ENCODE measurements at regions not wholly inside any gene's neighbourhood (a gene's known extent, or its start where the extent isn't known, plus 50 kb on each side); places are given as distances from the start of the nearest gene placed in this dataset.
"Not testable (repeated sequence)": the region's sequence is repeated elsewhere in the genome, so short reads cannot be mapped to it uniquely, and the experiment has no call there.

DNA sequence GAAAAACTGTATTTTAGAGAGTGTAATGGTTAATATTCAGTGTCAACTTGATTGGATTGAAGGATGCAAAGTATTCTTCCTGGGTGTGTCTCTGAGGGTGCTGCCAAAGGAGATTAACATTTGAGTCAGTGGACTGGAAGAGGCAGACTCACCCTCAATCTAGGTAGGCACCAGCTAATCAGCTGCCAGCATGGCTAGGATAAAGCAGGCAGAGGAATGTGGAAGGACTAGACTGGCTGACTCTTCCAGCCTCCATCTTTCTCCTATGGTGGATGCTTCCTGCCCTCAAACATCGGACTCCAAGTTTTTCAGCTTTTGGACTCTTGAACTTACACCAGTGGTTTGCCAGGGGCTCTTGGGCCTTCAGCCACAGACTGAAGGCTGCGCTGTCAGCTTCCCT lies 740.3 kb downstream of the RNF144A start:
- DNase-seq: not testable (repeated sequence)

DNA sequence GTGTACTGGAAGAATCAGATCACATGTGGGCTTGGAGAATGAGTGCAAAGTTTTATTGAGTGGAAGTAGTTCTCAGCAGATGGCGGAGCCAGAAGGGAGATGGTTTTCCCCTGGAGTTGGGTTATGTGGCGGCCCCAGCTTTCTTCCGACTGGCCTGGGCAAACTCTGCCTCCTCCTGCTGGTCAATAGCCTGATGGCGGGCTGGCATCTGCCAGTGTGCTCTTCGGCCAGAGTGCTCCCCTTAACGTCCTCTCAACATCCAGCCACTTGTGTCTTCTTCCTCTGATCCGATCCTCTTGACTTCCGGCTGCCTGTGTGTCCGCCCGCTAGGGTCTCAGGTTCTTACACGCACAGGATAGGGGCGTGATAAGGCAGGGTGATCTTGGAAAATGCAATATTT lies 741.3 kb downstream of the RNF144A start:
- DNase-seq: no peak

DNA sequence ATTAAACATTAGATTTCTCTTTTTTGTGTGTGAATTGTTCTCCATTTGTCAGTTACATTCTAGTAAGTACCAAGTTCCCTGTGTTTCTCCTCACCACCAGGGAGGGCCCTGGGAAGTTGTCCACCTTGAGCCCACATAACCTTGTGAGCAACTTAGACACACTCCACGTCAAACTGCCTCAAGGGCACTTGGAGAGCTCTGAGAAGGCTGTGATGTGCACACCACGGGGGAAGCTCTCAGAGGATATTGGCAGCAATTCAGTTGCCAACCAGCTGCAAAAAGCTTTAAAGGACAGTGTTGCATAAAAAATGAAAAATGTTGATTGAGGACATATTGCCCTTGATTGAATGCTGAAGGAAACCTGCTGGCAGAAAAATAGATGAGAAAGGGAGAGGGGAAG lies 743.6 kb downstream of the RNF144A start:
- DNase-seq: no peak

DNA sequence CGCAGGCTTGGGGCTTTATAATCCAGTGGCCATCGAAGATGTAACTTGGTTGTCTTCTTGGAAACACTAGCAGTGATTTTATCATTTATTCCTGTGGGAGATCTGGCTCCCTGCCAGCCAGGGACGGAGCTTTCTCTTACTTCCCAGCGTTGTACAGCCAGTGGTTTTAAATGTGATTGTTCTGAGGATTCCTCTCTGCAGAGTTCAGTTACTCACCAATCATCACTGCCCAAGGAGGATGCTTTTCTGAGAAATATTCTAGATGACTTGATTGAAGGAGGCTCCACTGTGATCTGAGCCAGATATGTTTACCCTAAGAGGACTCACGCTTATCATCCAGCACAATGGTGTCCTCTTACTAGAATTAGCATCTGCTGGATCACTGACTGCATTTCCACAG lies 744.3 kb downstream of the RNF144A start:
- no peak for DNase-seq

DNA sequence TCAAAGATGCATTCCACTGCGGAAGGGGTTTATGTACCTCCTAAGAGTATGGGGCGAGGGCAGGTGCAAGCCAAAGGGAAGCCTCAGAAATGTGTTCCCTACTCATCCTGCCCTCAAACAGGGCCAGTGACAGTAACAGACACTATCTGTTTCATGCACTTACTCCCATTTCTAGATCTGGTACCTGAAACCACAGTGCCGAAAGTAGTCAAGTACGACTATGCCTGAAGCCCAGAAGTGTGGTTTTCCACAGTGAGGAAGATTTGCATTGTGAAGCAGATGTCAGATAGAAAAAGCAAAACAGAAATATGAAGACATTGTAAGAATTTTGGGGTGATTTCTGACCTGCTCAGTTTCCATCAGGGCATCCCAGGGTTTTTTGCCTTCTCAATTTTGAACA lies 748.7 kb downstream of the RNF144A start:
- no peak for DNase-seq

DNA sequence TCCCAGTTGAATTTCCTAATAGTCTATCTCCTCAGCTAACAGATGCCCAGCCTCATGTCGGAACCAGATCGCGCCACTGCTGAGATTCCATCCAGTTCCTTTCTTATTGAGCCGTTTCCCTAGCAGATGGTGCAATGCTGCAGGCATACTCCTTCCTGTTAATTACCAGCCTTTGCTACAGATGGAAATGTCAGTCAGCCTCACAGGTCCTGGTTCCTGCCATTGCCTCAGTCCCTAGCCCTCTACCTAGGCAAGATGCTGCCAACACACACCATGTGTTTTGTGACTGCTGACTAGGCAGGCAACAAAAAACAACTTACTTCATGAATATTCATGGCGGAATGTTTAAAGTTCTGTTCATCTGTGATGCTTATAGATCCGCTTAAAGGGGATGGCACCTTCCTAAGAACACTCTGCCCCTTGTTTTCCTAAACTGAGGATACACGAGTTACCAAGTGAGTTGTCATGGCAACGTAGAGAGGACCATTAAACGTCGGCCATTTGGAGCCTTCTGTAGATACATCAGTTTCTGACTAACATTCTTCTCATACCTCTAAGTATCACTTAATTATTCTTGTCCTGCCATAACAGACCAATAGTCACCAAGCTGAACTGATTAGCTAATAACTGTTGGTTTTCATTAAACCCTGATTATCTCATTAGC lies 749.5 kb downstream of the RNF144A start:
- DNase-seq: no peak

DNA sequence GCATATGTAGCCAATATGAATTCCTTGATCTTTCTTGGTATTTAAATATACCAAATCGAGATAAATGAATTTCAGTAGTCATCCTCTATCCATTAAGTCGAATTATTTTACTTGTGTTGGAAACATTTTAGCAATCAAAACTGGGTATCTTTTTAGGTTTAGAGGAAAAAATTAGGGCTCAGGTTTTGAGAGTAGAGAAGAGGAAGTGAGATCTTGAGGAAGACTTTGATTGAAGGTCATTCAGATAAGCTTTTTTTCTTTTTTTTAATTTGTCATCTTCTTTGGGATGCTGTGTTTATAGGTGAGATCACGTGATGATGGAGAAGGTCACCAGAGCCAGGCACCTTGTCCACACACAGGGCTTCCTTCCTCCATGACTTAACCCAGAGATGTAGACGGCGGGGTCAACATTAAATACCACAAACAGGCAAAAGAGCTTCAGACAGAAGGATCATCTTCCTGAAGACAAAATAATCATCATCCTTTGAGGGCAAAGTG lies 750.1 kb downstream of the RNF144A start:
- DNase-seq: no peak

DNA sequence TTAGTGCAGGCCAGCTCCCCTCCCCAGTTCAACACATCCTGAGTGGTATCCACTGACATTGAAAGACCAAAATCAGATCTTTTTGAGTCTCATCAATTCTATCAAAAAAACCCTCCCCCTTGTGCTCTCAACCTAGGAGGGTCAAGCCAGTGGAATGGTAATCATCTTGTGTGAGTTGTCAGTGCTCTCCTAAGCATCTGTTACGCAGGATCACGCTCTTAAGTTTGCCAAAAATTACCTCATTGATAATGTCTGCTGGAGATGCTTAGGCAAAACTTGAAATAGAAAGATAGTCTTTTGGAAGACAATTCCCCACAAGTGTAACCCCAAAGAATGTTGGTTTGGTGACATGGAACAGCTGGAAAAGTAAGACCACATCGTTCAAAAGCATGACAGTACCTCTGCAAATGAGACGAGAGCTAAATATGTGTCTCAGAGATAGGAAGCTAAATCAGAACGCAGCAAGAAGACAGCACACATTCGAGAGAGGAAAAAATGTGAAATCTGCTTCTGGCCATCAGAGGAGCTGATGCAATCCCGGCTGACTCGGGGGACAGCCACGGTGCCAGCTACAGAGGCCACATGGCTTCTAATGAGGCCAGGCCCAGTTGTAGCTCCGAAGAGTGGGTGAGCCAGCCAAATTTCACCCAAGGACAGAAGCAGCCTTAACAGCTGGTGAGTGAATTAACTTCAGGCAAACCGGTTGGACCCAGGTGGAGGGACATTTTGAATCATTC lies 753.9 kb downstream of the RNF144A start:
- DNase-seq: no peak

DNA sequence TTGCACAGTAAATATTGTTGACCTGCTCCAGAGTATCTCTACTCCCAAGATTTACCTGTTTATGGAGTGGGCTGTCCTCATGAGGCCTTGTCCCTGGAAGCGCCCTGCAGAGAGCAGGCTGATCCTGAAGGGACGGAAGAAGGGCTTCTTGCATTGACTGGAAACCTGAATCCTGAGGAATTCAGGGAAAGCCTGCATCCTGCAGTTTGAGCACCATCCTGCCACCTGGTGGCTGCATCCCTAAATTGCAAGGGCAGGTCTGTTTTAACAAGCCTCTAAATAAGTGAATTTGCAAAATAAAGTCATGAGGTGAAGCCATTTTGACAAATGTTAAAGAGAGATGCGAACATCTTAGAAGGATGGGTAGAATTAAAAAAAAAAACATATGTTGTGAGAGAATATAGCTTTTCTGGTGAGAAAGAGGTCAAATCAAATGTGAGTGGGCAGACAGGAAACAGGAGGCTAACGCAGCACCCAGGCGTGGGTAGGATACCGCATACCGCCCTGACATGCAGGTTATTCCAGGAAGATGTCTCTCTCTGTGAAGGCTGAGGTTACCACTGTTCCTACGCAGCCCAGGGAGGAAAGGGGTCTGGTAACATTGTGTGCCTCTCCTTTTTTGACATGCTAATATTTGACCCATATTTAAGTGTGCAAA lies 754.9 kb downstream of the RNF144A start:
- peak; percentile 41 for DNase-seq

DNA sequence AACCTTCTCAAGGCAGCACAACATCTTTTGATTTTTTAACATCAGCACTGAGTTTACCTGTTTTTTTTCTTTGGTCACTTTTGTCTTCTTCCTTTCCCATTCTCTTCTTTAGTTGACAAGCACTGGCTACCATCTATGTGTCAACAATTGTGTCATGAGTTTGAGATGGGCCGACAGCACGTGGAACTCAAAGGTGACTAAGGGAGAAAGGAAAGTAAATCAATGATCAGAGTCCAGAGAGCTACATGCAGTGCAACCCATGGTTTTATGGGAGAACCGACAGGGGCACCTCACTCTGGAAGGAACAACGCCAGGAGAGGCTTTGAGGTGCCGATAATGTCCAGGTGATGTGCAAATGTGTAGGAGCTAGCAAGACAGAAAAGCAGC lies 755.5 kb downstream of the RNF144A start:
- no peak for DNase-seq

DNA sequence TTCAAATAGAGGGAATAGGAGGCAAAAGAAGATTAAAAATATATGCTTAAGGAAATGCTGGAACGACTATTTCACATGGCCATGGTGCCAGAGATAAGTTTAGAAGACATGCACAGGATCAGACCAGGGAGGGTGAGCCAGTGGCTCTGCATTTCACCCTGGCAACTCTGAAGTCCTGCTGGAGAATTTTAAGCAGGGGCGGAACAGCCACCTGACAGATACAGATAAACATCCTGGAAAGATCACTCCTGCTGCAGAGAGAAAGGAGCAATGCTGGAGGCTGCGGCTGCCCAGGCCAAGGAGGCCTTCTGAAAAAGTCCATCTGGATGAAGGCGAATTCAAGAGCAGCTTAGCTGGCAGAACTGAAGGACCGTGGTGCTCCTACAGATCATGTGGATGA lies 755.9 kb downstream of the RNF144A start:
- no peak for DNase-seq

DNA sequence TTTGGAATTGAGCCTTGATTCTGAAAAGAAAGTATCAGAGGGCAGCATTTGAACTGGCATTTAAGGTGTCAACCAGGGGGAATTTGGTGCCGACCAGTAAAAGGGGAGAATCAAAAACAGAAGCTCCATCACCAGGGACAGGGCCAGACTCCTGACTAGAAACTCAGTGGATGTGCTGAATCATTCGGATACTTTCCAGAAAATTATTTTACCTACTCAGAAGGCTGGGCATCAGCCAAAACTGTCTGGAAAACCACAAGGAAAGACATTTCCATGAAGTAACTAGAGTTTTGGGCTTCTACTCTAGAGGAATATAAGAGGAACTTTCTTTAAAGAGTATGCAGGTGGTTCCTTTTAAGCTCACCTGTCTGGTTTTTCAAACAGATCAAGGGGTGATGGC lies 756.6 kb downstream of the RNF144A start:
- no peak for DNase-seq

DNA sequence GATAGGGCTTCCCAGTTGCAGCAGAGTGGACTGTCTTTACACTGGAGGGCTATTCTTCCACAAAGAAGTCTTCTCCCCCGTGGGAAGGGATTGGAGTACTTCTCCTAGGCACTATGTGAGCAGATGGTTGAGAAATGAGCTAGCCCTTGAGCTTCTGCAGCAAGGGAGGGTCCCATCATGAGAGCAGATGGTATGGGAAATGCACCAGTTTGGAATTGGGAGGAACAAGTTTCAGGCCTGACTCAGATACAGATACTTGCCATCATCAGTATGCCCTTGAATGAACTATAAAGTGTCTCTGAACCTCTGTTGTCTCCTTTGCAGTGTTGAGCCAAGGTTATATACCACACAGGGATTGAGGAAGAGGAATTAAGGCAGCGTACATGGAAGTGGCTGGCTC lies 757.4 kb downstream of the RNF144A start:
- DNase-seq: no peak

DNA sequence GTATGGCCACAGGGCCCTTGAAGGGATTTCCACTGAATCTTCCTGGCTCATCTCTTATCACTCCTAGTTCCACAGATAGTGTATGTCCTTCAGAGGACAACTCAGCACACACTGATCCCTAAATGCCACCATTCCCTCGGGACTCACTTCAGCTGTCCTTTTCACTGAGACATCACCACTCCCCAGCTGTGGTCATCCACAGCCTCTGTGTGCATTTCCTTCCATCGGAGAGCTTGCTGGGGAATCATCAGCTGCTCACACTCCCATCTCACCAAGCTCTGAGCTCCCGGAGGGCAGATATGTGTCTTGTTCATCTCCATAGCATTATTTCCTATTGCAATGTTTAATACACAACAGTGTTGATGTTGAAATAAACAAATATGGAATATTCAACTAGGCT lies 759.5 kb downstream of the RNF144A start:
- no peak for DNase-seq

DNA sequence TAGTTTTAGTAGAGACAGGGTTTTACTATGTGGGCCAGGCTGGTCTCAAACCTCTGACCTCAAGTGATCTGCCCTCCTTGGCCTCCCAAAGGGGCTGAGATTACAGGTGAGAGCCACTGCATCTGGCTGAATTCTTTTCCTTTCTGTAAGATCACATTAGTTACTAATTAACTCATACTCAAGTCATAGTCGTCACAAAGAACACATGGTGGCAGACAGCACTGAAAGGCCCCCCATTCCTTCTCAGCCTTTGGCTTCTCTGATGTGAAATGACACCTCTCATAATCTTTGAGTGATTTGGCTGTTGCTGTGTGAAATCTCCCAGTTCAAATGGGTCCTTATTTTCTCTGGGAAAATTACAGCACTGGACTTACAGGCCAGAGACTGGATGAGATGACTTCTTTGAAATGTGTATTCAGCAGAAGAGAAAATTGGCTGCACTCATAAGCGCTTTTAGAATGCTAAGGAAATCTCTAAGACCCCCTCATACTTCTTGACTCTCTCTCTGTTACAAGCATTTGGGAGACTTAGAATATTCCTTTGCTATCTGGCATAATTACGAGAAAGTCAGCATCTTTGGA lies 764.8 kb downstream of the RNF144A start:
- no peak for DNase-seq

DNA sequence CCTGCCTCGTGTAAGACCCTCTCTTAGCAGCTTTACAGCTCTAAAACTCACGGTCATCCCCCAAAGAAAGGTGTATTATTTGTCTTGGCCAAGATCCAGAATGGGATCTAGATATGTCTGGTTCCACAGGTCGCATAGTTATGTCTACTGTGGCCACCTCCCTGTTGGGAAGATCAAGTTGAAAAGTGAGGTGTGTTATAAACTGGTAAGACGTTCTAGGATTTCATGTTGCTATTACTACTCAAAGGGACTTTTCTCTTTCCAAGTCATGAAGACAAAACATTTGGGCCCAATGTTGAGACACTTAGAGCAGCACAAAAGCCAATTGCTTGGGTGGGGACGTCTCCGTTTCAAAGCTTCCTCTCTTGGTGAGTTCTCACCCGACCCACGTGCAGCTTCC lies 766.0 kb downstream of the RNF144A start:
- no peak for DNase-seq

DNA sequence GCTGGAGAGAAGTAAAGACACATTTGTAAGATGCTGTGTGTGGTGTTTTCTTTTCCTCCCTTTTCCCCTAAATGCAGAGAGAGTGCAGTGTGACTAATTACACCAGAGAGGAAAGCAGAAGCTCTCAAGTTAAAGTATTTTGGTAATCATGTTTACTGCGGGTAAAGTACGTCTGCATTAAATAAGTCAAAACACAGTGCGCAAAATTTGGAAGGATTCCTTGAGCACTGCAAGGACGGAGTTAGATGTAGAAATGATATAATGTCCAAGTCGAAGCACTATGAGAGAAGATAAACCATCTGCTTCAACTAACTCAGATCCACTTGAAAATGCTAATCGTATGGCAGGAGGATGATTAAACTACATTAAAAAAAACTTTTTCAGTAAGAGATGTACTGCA lies 766.5 kb downstream of the RNF144A start:
- no peak for DNase-seq

DNA sequence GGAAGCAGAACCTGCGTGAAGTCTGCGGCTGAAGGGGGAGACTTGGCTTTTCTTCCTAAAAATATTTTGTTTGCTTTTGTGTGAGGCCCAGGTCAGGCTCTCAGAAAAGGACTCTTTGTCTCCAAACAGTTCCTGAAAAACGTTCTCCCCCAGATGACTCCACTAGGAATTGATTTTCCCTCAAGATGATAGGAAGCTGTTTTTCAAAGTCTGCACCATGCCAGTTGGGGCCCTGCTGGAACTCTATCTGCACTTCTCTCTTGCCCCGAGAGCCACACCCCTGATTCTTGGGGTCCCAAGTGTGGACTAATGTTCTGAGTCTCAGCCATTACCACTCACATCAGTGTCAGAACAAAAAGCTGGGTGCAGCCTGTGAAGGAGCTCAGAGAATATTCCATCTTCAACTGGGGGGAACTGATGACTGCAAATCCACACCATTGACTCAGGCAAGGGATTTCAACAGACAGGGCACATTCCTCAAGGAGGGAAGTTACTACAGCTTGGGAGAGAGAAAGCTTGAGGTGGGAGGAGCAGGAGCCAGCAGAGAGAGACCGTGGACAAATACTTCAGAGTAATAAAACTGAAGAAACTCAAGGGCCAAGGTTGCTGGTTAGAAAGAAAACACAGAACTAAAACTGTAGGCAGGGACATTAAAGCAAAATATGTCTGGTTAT lies 768.3 kb downstream of the RNF144A start:
- no peak for DNase-seq

DNA sequence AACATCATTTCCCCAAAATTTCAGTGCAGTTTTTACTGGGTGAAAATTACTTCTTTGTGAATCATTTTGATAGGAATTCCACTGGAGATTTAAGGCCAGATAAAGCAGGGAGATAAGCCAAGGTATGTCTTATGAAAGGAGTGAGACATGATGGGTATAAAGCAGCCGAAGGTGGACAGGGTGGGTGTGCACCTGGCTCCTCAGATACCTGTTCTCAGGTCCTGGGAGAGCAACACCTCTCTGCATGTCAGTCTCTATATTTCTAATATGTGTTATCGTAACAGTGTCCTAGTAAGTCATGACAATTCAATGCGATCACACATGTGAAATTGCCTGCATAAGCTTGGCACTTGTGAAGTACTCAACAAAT lies 768.8 kb downstream of the RNF144A start:
- no peak for DNase-seq

DNA sequence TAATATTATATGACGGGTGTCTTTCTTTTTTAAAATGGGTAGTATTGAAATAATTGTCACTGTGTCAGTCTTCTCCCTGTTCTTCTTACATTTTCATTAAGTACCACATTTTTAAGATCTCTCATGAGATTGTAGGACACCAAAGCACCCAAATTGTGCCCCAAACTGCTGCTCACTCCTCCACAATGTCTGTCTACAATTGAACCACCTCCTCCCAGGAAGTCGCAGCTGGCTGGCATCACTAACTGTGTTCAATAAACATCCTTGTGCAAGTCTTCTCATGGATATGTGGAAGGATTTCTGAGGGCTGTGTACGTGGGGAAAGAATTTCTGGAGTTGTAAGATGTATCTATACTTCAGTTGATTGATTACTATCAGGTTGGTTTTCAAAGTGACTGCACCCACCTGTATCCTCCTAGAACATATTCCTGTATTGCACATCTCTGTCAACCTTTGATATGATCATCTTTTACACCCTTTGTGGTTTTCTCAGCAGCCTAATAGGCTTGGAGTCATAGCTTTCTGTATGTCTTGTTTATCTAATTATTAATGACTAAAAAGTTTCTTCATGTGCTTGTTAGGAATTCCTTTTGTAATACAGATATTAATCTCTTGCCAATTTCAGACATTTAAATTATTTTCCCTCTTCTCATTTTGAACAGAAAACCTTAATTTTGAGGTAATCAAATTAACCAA lies 774.9 kb downstream of the RNF144A start:
- DNase-seq: no peak

DNA sequence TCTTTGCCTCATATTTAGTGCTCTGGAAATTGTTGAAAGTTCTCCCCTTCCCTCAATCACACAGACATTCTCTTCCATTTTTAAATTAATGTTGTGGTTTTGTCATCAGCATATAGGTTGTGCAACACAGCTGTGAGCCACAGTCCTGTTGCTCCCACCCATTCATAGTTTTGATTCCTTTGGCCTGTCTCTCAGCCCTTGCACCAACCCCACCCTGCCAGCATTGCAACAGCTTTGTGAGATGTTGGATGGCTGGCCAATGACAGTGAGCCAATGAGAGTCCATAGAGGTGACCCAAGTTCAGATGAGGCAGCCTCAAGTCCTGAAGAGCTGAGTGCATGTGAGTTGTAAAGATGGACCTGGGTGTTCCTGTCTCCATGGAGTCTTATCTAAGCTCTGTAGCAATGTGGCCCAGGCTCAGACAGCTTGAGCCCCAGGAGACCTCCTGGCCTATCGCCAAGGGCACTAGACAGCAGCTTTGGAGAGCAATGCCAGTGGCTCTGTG lies 775.5 kb downstream of the RNF144A start:
- no peak for DNase-seq
